Activated naive CD4-positive, alpha-beta T cell treated with anti-CD3 and anti-CD28 coated beads, Interleukin-2, amount 50 U/mL, for 72 hours (primary cell): ENCODE measurements at regions not wholly inside any gene's neighbourhood (a gene's known extent, or its start where the extent isn't known, plus 50 kb on each side); places are given as distances from the start of the nearest gene placed in this dataset.

Experiments
- ATAC-seq, 2 donors: fragments of 150-1000 bp; cut with Tn5 transposase; 2 replicates each; pipeline ENCODE4 v1.10.0; 2021; ENCODE audit warnings: mild to moderate bottlenecking in 2 of 2, moderate library complexity in 2 of 2
- DNase-seq, 2 donors: peaks; one replicate each; pipeline ENCODE4 v3.0.0; 2021 to 2022; ENCODE audit warnings: low spot score in 2 of 2
- H3K27ac Mint-ChIP-seq, 2 donors: one replicate each; pipeline ENCODE4 v1.8.0; 2022; ENCODE audit warnings: mild to moderate bottlenecking in 2 of 2, mixed read lengths in 2 of 2
- H3K36me3 Mint-ChIP-seq, 2 donors: one replicate each; pipeline ENCODE4 v1.8.0; 2022; ENCODE audit warnings: mixed read lengths in 2 of 2
- H3K9me3 Mint-ChIP-seq, 2 donors: one replicate each; pipeline ENCODE4 v1.8.0; 2022; ENCODE audit warnings: mixed read lengths in 2 of 2

- Mint-ChIP-seq H3K9me3 (no peaks in the 10 kb centered on the region), H3K27ac (peak overlapping the region; percentile 6 to 32), H3K36me3 (no peaks in the 10 kb centered on the region)
- DNase-seq (no peak), ATAC-seq (peak; percentile 51 to 69)
These were observed 431.2 kb downstream of the LPIN1 start for GRCh38 chr2:12177455-12178288.

- Mint-ChIP-seq H3K36me3 (no peaks in the 10 kb centered on the region), H3K27ac (no peak overlapping the region), H3K9me3 (no peaks in the 10 kb centered on the region)
- DNase-seq = no peak
- no peak for ATAC-seq
These were observed 432.1 kb downstream of the LPIN1 start for GRCh38 chr2:12178289-12179080.

- Mint-ChIP-seq H3K27ac (no peak overlapping the region), H3K9me3 (no peaks in the 10 kb centered on the region), H3K36me3 (no peaks in the 10 kb centered on the region)
- DNase-seq (no peak), ATAC-seq (no peak)
These were observed 433.6 kb downstream of the LPIN1 start for GRCh38 chr2:12180031-12180430.

GRCh38 chr2:12183032-12183645 lies 436.7 kb downstream of the LPIN1 start:
- H3K27ac Mint-ChIP-seq = no peak overlapping the region
- peaks cover 0 to 8% of the 10 kb centered on the region in 2 donors for H3K36me3 Mint-ChIP-seq
- H3K9me3 Mint-ChIP-seq = peaks cover 0 to 7% of the 10 kb centered on the region in 2 donors
- ATAC-seq (no peak), DNase-seq (no peak)

GRCh38 chr2:12192762-12193161 lies 446.3 kb downstream of the LPIN1 start:
- H3K9me3 Mint-ChIP-seq = peaks cover 0 to 34% of the 10 kb centered on the region in 2 donors
- peak in 1 of 2 donors; percentile 17 for ATAC-seq
- no peak for DNase-seq
- H3K27ac Mint-ChIP-seq = no peak overlapping the region
- H3K36me3 Mint-ChIP-seq = peaks cover 8 to 35% of the 10 kb centered on the region in 2 donors

GRCh38 chr2:12194968-12195367 lies 448.5 kb downstream of the LPIN1 start:
- no peak overlapping the region for H3K27ac Mint-ChIP-seq
- no peak for DNase-seq
- no peak for ATAC-seq
- H3K36me3 Mint-ChIP-seq = peaks cover 10 to 43% of the 10 kb centered on the region in 2 donors
- peaks cover 6 to 30% of the 10 kb centered on the region in 2 donors for H3K9me3 Mint-ChIP-seq

- DNase-seq (no peak), ATAC-seq (peak; percentile 67 to 68)
These were observed 450.1 kb downstream of the LPIN1 start for GRCh38 chr2:12196495-12196894.

GRCh38 chr2:12197133-12197532 lies 450.7 kb downstream of the LPIN1 start:
- ATAC-seq = peak; percentile 74 to 85
- no peak for DNase-seq
- Mint-ChIP-seq H3K9me3 (peaks cover 6 to 30% of the 10 kb centered on the region in 2 donors), H3K27ac (no peak overlapping the region), H3K36me3 (peaks cover 10 to 43% of the 10 kb centered on the region in 2 donors)

More at GRCh38 chr2:12196495-12196894, 450.1 kb downstream of the LPIN1 start:
- Mint-ChIP-seq H3K27ac (no peak overlapping the region), H3K36me3 (peaks cover 10 to 43% of the 10 kb centered on the region in 2 donors), H3K9me3 (peaks cover 6 to 30% of the 10 kb centered on the region in 2 donors)

GRCh38 chr2:12199491-12200211 lies 453.2 kb downstream of the LPIN1 start:
- ATAC-seq (no peak), DNase-seq (no peak)
- Mint-ChIP-seq H3K9me3 (peaks cover 6 to 25% of the 10 kb centered on the region in 2 donors), H3K27ac (no peak overlapping the region), H3K36me3 (peaks cover 8 to 20% of the 10 kb centered on the region in 2 donors)

GRCh38 chr2:12201369-12201768 lies 454.9 kb downstream of the LPIN1 start:
- no peak for ATAC-seq
- no peak for DNase-seq

GRCh38 chr2:12202313-12203075 lies 456.1 kb downstream of the LPIN1 start:
- H3K36me3 Mint-ChIP-seq = peaks cover 6 to 9% of the 10 kb centered on the region in 2 donors
- no peak for ATAC-seq
- H3K9me3 Mint-ChIP-seq = peaks cover 6 to 19% of the 10 kb centered on the region in 2 donors
- no peak overlapping the region for H3K27ac Mint-ChIP-seq
- no peak for DNase-seq

More at GRCh38 chr2:12201369-12201768, 454.9 kb downstream of the LPIN1 start:
- Mint-ChIP-seq H3K27ac (no peak overlapping the region), H3K9me3 (peaks cover 6 to 29% of the 10 kb centered on the region in 2 donors), H3K36me3 (peaks cover 6 to 16% of the 10 kb centered on the region in 2 donors)

GRCh38 chr2:12203528-12203927 lies 457.1 kb downstream of the LPIN1 start:
- no peak for ATAC-seq
- Mint-ChIP-seq H3K27ac (no peak overlapping the region), H3K36me3 (peaks cover 0 to under 1% of the 10 kb centered on the region in 2 donors), H3K9me3 (peaks cover 0 to 12% of the 10 kb centered on the region in 2 donors)
- no peak for DNase-seq

GRCh38 chr2:12205086-12205485 lies 458.7 kb downstream of the LPIN1 start:
- DNase-seq = no peak
- Mint-ChIP-seq H3K36me3 (no peaks in the 10 kb centered on the region), H3K9me3 (peaks cover 0 to 12% of the 10 kb centered on the region in 2 donors), H3K27ac (no peak overlapping the region)
- ATAC-seq = no peak

- ATAC-seq (no peak), DNase-seq (no peak)
- Mint-ChIP-seq H3K27ac (no peak overlapping the region), H3K36me3 (no peaks in the 10 kb centered on the region), H3K9me3 (peaks cover 0 to 12% of the 10 kb centered on the region in 2 donors)
These were observed 461.1 kb downstream of the LPIN1 start for GRCh38 chr2:12207491-12207890.

GRCh38 chr2:12210016-12210933 lies 463.8 kb downstream of the LPIN1 start:
- ATAC-seq = no peak
- peaks cover 0 to 1% of the 10 kb centered on the region in 2 donors for H3K9me3 Mint-ChIP-seq
- no peak for DNase-seq
- H3K36me3 Mint-ChIP-seq = no peaks in the 10 kb centered on the region
- no peak overlapping the region for H3K27ac Mint-ChIP-seq
